ENCODE measurements at regions not wholly inside any gene's neighbourhood (a gene's known extent, or its start where the extent isn't known, plus 50 kb on each side); places are given as distances from the start of the nearest gene placed in this dataset.

- no peak for TF ChIP-seq CTCF (IDR thresholded peaks at IDR 0.05)
- TF ChIP-seq POLR2A (IDR thresholded peaks at IDR 0.05): no peak
Measured at GRCh38 chr2:35591886-35592285, 763.7 kb upstream of the CRIM1 start.
